SHP77 (cell line): ENCODE measurements at regions not wholly inside any gene's neighbourhood (a gene's known extent, or its start where the extent isn't known, plus 50 kb on each side); places are given as distances from the start of the nearest gene placed in this dataset.
"Not testable (repeated sequence)": the region's sequence is repeated elsewhere in the genome, so short reads cannot be mapped to it uniquely, and the experiment has no call there.

Experiments used
- DNase-seq, 2 experiments: peaks; one replicate each; lab custom pipeline; 2025; lab: John Stamatoyannopoulos, UW

DNA sequence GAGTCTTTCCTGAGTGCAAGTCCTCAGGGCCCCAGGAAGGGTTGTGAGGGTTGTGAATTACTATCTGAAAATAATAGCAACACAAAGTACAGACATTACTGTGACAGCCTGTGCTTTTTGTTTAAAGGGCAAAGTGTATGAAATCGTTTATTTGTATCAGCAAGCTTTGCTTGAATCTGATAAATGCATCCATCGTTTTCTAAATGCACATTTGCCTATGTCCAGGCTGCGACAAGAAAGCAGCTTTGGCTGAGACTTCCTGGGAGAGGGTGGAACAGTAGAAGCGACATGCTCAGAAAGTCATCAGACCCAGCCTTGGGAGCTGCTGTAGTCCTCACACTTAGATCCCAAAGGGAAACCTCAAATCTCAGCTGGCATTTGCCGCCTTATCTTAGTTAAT, 524.2 kb upstream of the SALL3 start:
- no peak for DNase-seq

DNA sequence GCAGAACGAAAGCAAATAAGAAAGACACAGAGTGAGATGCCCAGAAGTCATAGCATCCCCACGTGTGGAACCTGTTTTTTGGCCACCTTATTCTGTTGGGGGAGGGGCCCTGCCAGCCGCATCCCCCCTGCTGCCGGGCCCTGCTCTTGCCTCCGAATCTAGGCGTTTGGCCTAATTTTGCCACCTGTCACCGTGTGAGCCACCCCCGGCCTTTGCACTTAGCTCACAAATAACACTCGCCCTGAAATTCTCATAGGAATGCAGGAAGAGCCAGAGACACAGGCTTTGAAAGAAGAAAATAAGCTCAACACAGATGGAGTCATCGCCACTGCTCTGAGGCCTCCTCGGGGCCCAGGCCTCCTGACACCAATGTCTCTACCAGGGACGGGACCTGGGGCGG, 522.6 kb upstream of the SALL3 start:
- DNase-seq, result no peak

DNA sequence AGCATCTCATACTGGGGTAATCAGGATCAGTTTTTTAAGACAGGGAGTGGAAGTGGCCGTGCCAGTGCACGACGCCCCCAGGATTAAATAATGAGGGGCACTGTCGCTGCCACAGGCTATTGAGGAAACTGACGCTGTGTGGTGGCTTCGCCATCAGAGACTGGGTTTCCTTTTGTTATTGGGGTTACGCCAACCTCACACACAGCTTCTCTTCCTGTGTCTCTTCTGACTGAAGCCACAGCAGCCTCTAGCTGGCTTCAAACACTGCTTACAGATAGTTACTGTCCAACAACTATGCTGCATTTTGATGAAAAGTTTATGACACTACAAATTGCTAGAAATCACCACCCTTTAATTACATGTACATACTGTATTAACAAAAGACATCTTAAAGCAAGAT, 521.9 kb upstream of the SALL3 start:
- no peak for DNase-seq

DNA sequence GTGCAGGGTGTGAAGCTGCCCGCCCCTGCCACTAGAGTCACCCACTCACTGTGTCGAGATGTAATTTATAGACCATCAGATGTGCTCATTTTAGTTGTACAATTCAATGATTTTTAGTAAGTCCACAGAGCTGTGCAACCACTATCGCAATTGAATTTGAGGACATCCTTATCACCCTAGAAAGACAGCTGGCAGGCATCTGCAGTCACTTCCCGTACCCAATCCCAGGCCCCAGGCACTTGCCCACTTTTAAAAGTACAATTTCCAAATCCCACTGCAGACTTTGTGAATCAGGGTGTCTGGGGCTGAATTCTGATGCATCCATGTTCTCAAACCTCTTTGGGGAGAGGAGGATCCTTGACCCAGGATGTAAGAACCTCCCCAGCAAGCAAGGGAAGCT, 521.3 kb upstream of the SALL3 start:
- DNase-seq, result no peak

DNA sequence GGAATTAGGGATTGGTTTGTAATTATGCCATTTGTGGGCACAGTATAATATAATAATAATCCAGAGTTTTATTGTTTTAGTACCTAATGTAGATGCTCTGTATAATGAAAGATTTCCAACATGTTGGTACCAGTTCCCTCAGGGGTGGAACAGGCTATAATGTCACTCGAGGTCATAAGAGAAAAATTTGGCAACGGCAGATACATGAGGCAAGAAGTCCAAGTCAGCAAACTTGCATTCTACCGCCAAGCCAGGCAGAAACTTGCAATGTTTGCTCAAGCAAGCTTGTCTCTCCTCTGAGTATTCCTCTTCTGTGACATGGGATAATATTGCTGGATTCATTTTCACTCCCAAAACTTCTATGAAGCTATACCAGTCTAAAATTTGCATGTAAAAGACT, 520.0 kb upstream of the SALL3 start:
- no peak for DNase-seq

DNA sequence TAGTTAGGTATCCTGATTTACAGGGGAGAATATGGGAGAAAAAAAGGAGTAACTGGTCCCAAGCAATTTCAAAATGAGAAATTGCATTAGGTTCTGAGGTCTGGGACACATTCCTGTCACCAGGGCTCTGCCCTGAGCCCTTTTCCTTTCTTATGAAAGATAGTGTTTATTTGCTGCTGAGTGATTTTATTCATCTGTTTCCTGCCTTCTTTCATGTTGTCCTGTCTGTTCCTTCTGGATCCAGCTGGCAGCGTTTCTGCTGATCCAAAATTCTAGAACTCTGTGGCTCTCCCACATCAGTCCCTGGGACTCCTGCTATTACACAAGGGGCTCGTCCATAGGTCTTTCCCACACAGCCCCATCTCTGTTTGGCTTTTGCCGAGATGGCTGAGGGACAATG, 519.1 kb upstream of the SALL3 start:
- no peak for DNase-seq

DNA sequence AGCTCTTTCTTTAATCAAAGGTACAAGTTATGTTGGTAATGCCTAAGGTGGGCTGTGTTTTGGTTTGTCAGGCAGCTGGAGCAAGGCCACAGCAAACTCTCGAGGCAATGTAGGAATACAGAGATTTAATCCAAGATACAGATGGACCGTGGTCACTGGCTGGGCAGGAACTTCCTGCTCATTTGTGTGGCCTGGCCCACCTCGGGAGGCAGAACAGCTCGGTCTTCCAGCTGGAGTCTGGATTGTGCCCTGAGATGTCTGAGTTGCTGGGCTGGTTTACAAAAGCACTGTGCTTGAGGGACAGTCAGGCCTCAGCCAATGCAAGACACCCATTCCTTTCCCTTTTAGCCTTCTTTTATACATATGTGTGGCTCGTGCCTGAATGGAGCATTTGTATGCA, 506.1 kb upstream of the SALL3 start:
- DNase-seq, result no peak

DNA sequence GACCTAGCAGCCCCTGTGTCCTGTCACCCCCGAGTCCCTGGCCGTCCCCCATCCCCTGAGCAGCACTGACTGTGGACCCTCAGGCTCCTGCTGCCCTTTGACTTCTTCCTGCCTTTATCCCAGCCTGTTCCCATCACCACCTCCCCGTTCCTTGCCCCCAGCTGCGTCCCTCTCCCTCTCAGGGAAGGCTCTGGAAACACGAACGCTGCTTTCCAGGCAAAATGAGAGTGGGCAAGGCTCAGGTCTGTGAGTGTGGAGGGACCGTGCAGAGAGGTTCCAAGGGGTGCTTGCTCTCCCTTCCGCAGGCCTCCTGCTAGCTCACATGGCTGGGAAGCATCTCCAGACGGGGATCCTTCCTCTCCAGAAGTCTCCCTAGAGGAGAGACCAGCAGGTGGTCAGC, 501.8 kb upstream of the SALL3 start:
- no peak for DNase-seq

DNA sequence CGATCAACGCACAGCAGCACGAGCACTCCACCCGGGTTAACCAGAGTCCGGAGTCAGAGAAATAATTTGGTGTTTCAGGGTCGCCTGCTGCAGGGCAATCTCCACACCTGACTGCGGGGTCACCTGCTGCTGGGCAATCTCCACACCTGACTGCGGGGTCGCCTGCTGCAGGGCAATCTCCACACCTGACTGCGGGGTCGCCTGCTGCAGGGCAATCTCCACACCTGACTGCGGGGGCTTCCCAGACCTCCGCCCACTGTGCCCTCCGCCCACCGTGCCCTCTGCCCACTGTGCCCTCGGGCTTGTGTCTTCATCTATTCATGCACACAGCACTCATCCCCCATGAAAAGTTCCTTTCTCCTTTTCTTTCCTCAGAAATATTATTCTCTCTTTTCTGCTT, 500.2 kb upstream of the SALL3 start:
- DNase-seq, result no peak

DNA sequence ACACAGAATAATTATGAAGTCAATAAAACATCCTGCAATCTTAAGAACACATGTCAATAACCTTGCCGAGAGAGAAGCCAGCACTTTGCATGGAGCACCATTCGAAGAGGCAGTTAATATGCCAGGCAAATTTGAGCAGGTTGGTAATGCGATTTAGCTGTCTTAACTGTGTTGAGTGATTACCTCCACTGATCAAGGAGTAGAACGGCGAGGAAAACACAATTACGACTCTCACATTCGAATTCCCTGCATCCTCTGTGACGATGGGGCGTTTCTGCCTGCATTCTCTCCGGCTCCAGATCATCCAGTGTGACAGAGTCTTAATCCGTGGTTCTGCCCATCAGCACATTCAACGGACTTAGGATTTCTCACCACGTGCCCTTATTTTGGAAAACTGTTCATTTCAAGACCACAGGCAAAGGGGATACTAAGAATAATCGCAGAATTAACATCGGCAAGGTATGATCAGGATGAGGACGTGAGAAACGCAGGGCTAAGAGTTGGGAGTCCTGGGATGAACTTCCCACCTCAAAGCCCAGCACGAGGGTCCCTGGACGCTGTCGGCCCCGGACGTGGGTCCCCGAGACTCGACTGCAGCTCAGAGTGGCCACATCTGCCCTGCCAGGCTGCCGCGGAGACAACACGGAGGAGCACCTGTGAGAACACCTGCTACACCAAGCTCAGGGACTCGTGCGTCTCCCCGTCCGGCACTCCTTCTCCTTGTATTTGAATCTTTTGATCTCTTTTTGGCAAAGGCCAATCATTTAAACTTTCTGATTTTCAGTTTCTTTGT, 499.2 kb upstream of the SALL3 start:
- no peak for DNase-seq

DNA sequence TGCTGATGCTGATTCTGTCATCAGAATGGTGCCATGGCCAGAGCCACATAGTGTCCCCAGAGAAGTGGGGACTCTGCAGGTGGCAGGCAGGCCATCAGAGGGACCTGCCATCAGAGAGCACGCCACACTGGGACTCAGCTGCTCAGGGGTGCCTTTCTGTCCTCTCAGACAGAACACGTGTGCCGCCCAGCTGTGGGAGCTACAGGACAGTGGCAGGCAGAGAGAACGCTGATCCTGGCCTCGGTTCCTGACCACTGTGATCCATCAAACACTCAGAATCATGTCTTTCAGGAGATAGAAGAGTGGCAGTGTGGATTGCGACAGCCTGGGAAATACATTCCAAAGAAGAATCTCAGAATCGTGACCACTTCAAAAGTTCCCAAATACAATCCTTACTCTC, 497.2 kb upstream of the SALL3 start:
- no peak for DNase-seq

DNA sequence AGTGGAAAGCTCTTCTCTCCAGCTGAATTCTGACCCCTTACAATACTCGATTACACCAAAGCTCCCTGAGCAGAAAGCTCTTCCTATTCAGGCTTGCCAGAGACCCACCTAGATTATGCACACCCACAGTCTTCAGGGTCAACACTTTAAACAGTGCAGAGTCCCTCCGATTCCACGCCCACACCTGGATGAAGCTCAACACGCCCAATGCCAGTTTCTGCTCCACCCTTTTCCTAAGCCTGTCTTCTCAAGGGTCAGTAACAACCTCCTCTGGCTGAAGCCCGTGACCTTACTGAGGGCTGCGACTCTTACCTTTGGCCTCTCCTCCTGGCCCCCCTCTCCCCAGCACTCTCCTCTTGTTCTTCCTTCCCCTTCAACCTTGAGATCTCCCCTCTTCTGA, 492.0 kb upstream of the SALL3 start:
- no peak for DNase-seq

DNA sequence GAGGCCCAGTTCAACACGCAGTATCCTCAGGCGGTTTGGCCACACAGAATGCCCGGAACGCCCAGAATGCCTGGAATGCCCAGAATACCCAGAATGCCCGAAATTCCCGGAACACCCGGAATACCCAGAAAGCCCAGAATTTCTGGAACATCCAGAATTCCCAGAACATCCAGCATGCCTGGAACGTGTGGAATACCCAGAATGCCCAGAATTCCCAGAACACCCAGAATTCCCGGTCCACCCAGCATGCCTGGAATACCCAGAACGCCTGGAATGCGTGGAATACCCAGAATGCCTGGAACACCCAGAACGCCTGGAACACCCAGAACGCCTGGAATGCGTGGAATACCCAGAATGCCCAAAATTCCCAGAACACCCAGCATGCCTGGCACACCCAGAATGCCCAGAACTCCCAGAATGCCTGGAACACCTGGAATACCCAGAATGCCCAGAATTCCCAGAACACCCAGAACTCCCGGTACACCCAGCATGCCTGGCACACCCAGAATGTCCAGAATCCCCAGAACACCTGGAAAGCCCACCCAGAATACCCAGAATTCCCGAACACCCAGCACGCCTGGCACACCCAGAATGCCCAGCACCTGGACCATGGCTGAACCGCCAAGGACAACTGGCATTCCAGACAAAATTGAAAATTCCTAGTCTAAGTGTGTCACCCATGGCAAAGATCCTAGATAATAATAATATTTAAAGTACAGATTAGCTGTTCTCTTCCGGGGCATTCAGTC, 487.4 kb upstream of the SALL3 start:
- no peak for DNase-seq

DNA sequence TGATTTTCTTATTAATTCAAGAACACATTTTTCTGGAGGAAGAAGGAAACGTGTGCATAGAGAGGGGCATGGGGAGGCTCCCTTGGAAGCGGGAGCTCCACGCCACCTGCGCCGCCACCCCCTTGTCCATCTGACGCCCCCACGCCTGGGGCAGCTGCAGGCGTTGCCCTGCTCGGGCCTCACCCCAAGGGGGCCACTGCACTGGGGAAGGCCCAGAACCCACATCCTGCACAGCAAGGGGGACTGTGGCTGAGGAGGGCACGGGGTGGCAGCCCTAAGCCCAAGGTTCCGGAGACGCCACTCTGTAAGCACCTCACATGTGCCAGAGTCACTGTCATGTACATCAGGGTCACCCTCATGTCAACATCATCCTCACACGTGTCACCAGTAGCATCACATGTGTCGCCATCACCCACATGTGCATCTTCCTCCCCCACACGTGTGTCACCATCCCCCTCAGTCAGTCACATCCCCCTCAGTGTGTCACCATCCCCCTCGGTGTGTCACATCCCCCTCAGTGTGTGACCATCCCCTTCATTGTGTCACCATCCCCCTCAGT, 486.7 kb upstream of the SALL3 start:
- no peak for DNase-seq

DNA sequence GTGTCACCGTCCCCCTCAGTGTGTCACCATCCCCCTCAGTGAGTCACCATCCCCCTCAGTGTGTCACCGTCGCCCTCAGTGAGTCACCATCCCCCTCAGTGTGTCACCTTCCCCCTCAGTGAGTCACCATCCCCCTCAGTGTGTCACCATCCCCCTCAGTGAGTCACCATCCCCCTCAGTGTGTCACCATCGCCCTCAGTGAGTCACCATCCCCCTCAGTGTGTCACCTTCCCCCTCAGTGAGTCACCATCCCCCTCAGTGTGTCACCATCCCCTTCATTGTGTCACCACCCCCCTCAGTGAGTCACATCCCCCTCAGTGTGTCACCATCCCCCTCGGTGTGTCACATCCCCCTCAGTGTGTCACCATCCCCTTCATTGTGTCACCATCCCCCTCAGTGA, 486.1 kb upstream of the SALL3 start:
- not testable (repeated sequence) for DNase-seq

DNA sequence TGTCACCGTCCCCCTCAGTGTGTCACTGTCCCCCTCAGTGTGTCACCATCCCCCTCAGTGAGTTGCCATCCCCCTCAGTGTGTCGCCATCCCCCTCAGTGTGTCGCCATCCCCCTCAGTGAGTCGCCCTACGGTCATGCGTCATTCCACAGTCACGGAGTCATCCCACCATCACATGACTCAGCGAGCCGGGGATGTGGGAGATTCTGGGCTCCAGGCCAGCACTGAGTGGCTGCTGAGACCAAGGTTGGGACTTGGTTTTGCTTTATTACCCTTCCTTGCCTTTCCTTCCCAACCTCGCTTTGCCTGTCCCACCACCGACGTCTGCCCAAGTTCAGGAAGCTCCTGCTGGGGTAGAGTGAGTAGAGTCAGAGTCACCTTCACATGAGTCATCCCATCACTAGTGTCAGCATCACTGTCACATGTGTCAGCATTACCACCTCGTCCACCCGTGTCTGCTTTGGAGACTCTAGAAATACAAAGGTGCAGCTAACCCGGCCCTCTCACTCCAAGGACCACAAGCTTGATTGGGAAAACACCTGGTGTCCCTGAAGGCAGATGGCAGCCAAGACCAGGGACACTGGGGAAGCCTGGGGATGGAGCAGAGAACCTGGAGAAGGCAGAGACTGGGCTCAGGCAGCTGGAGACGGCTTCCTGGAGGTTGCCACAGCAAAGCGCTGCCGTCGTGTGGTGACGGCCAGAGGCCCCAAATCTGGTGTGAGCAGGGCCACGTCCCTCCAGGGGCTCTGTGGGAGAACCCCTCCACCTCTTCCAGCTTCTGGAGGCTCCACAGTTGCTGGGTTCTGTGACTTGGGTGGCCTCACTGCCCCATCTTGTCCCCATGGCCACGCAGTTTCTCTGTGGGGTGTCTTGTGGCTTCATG, 485.2 kb upstream of the SALL3 start:
- no peak for DNase-seq

DNA sequence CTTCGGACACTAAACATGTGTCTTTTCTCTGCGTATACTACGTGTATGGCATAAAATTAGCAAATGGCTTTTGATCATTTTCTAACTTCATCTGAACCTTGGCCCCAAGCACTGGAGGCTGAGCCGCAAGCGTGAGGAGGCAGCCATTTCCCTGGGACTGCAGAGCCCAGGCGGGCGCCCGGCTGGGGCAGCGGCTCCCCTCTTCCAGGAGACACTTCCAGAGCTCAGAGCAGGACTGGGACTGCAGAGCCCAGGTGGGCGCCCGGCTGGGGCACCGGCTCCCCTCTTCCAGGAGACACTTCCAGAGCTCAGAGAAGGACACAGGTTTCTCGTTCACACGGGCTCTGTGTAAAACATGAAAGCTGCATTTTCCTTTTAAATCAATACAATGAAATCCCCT, 484.1 kb upstream of the SALL3 start:
- no peak for DNase-seq

DNA sequence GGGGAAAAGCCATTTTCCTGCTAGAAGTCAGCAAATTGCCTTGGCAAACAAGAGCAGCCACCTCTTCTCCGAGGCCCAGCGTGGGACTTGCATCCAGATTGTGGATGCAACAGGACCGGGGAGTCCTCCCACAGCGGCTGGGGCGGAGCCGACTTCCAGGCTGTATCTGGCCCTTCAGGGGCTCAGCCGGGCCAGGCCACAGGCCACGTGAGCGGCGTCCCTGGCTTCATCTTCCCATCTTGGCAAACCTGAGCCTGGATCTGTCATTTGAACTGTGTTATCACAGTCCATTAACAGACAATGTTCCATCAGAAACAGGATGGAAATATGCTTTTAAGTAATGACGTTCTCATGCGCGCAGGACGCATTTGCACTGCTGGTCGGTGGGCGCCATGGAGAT, 483.5 kb upstream of the SALL3 start:
- no peak for DNase-seq

DNA sequence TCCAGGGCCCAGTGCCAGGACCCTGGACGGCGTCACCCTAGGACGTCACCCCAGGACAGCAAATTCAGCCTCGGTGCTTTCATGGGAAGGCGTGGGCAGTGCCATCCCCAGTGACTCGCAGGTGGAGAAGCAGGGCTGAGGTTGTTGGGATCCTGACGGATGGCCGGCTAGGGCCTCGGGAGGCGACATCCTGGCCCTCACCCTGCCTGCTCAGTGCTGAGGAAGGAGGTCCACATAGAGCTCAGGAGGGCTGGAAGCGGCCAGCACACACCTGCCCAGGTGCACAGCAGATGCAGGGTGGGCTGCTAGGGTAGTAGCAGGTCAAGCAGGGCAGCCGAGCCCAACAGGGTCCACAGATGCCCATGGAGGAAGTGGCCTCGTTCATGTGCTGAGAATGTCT, 482.0 kb upstream of the SALL3 start:
- no peak for DNase-seq

DNA sequence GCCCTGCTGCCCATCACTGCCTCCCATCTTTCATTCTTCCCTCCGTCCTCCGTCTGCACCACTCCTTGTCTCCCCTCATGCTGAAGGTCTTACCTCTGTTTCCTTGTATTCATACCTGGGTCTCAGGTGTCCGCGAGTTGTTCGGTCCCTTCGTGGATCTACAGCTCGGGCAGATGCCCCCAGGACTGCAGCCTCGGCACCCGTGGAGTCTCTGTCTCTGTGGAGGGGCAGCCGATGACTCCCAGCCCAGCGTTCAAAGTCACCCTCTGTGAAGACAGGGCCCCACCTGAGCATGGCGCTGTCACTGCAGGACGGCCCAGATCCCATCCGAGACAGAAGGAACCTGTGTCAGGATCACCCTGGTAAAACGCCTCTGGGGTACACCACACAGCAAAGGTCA, 480.0 kb upstream of the SALL3 start:
- DNase-seq, result no peak

DNA sequence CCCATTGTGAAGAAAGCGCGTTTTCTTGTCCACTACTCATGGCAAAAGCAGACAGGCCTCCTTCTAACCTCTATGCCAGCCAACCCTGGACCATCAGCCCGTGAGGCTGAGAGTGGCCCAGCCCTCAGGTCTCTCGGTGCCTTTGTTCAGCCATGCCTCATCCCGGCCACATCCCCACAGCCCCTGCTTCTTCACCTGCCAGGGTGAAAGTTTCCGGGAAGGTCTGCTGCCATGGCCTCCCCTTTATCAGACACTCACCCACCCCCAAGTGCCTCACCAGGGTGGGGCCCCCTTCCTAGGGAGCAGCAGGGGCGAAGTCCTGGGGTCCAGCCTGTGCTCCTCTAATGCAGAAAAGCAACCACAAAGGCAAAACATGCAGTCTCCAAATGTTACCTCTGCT, 478.4 kb upstream of the SALL3 start:
- no peak for DNase-seq

DNA sequence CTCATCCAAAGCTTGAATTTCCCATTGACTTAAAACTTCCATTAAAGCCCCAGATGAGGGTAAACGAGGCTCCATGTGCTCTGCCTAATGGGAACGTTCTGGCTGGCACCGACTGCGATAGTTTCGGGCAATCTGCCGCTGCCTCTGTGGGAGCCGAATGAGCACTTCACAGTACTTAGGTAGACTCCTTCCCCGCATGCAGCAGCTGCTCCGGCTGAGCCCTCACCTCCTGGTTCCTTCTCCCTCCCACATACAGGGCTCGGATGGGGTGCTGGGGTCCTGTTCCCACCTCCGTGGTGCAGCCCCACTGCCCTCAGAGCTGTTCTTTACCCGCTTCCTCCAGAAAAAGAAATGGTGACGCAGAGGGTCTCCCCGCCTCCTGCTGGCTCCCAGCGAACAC, 476.5 kb upstream of the SALL3 start:
- no peak for DNase-seq
